H9 (cell line): ENCODE measurements at regions not wholly inside any gene's neighbourhood (a gene's known extent, or its start where the extent isn't known, plus 50 kb on each side); places are given as distances from the start of the nearest gene placed in this dataset.

Experiments
- DNase-seq: peaks from one replicate; pipeline ENCODE4 v3.0.0-alpha.2; 2017
- H2AFZ ChIP-seq: one replicate; pipeline ENCODE4 v1.6.1; 2013; ENCODE audit warnings: mild to moderate bottlenecking, low read length, control low read depth, moderate library complexity
- H2AK5ac ChIP-seq: 2 replicates; pipeline ENCODE4 v1.6.1; 2013; ENCODE audit warnings: low read length, control low read depth, mixed read lengths; ENCODE audit not compliant: insufficient read length
- H2BK120ac ChIP-seq: one replicate; pipeline ENCODE4 v1.6.1; 2013; ENCODE audit warnings: low read depth, mild to moderate bottlenecking, low read length, control low read depth, inconsistent platforms; ENCODE audit not compliant: poor library complexity, severe bottlenecking
- H2BK12ac ChIP-seq: 2 replicates; pipeline ENCODE4 v1.6.1; 2013; ENCODE audit warnings: low read length, control low read depth, mixed read lengths, low read depth; ENCODE audit not compliant: insufficient read length
- H2BK15ac ChIP-seq: 2 replicates; pipeline ENCODE4 v1.6.1; 2013; ENCODE audit warnings: low read depth, low read length, control low read depth
- H2BK20ac ChIP-seq: one replicate; pipeline ENCODE4 v1.6.1; 2013; ENCODE audit warnings: low read depth, mild to moderate bottlenecking, low read length, control low read depth, inconsistent platforms; ENCODE audit not compliant: poor library complexity, severe bottlenecking
- H2BK5ac ChIP-seq: 2 replicates; pipeline ENCODE4 v1.6.1; 2013; ENCODE audit warnings: low read length, control low read depth, mixed read lengths; ENCODE audit not compliant: insufficient read length
- H3K14ac ChIP-seq: 2 replicates; pipeline ENCODE4 v1.6.1; 2013; ENCODE audit warnings: low read length, control low read depth; ENCODE audit not compliant: insufficient read depth
- H3K18ac ChIP-seq: 2 replicates; pipeline ENCODE4 v1.6.1; 2013; ENCODE audit warnings: low read depth, mild to moderate bottlenecking, mixed read lengths, low read length, control low read depth; ENCODE audit not compliant: insufficient read length
- H3K23ac ChIP-seq: 2 replicates; pipeline ENCODE4 v1.6.1; 2013; ENCODE audit warnings: low read length, control low read depth, mixed read lengths, low read depth; ENCODE audit not compliant: insufficient read length
- H3K23me2 ChIP-seq: 2 replicates; pipeline ENCODE4 v1.6.1; 2013; ENCODE audit warnings: low read depth, mild to moderate bottlenecking, mixed read lengths, low read length, control low read depth; ENCODE audit not compliant: insufficient read length, poor library complexity, severe bottlenecking
- H3K27ac ChIP-seq: 2 replicates; pipeline ENCODE4 v1.5.1; 2013; ENCODE audit warnings: low read length, control low read depth, mixed read lengths, low read depth; ENCODE audit not compliant: insufficient read length
- H3K27me3 ChIP-seq: 2 replicates; pipeline ENCODE4 v1.6.1; 2013; ENCODE audit warnings: low read length, control low read depth, inconsistent platforms; ENCODE audit not compliant: insufficient read depth
- H3K4ac ChIP-seq: 2 replicates; pipeline ENCODE4 v1.6.1; 2013; ENCODE audit warnings: low read depth, mild to moderate bottlenecking, control low read depth, inconsistent platforms, low read length, moderate library complexity
- H3K4me1 ChIP-seq: 2 replicates; pipeline ENCODE4 v1.6.1; 2013; ENCODE audit warnings: low read length, control low read depth, inconsistent platforms; ENCODE audit not compliant: insufficient read depth
- H3K4me2 ChIP-seq: 2 replicates; pipeline ENCODE4 v1.6.1; 2013; ENCODE audit warnings: low read length, control low read depth, mixed read lengths; ENCODE audit not compliant: insufficient read length, insufficient read depth
- H3K56ac ChIP-seq: 2 replicates; pipeline ENCODE4 v1.6.1; 2013; ENCODE audit warnings: low read depth, mild to moderate bottlenecking, mixed read lengths, low read length, control low read depth; ENCODE audit not compliant: insufficient read length
- H3K79me1 ChIP-seq: 2 replicates; pipeline ENCODE4 v1.6.1; 2013; ENCODE audit warnings: low read depth, mild to moderate bottlenecking, moderate library complexity, low read length, control low read depth, inconsistent platforms; ENCODE audit not compliant: insufficient read depth, poor library complexity, severe bottlenecking
- H3K79me2 ChIP-seq: 2 replicates; pipeline ENCODE4 v1.6.1; 2013; ENCODE audit warnings: low read length, control low read depth, inconsistent platforms; ENCODE audit not compliant: insufficient read depth
- H3K9ac ChIP-seq: 2 replicates; pipeline ENCODE4 v1.6.1; 2013; ENCODE audit warnings: low read length, control low read depth, mixed read lengths; ENCODE audit not compliant: insufficient read length; ENCODE audit errors: extremely low read depth
- H3K9me3 ChIP-seq: one replicate; pipeline ENCODE4 v1.6.1; 2013; ENCODE audit warnings: low read depth, low read length, inconsistent platforms; ENCODE audit not compliant: control insufficient read depth
- H3T11ph ChIP-seq: one replicate; pipeline ENCODE4 v1.6.1; 2013; ENCODE audit warnings: mild to moderate bottlenecking, low read length, control low read depth, inconsistent platforms
- H4K20me1 ChIP-seq: one replicate; pipeline ENCODE4 v1.6.1; 2013; ENCODE audit not compliant: control insufficient read depth, insufficient read length, insufficient read depth
- H4K5ac ChIP-seq: 2 replicates; pipeline ENCODE4 v1.6.1; 2013; ENCODE audit warnings: low read depth, mild to moderate bottlenecking, mixed read lengths, low read length, control low read depth; ENCODE audit not compliant: insufficient read length
- H4K8ac ChIP-seq: replicated peaks from 2 replicates; pipeline ENCODE4 v1.6.1; 2013; ENCODE audit warnings: low read length, control low read depth, mixed read lengths, low read depth; ENCODE audit not compliant: insufficient read length
- H4K91ac ChIP-seq: 2 replicates; pipeline ENCODE4 v1.6.1; 2013; ENCODE audit warnings: low read depth, mild to moderate bottlenecking, moderate library complexity, mixed read lengths, low read length, control low read depth; ENCODE audit not compliant: insufficient read length
- H3K27ac Mint-ChIP-seq, 3 experiments: 2 replicates in 2 of 3; 3 replicates in 1 of 3; pipeline ENCODE4 v1.8.0; 2020 to 2021; ENCODE audit warnings: mixed read lengths in 3 of 3, mild to moderate bottlenecking in 1 of 3, moderate library complexity in 1 of 3
- H3K27me3 Mint-ChIP-seq: 2 replicates; pipeline ENCODE4 v1.8.0; 2021; ENCODE audit warnings: low read depth, mild to moderate bottlenecking, moderate library complexity, mixed read lengths
- H3K36me3 Mint-ChIP-seq, 3 experiments: 2 replicates in 2 of 3; 3 replicates in 1 of 3; pipeline ENCODE4 v1.8.0; 2020 to 2021; ENCODE audit warnings: low read depth in 3 of 3, mixed read lengths in 3 of 3; ENCODE audit not compliant: insufficient read depth in 1 of 3
- H3K4me1 Mint-ChIP-seq, 2 experiments: 2 replicates each; pipeline ENCODE4 v1.8.0; 2020; ENCODE audit warnings: mixed read lengths in 2 of 2
- H3K4me3 Mint-ChIP-seq, 2 experiments: 2 replicates in 1 of 2; 3 replicates in 1 of 2; pipeline ENCODE4 v1.8.0; 2020 to 2021; ENCODE audit warnings: mild to moderate bottlenecking in 2 of 2, mixed read lengths in 2 of 2, moderate library complexity in 1 of 2
- H3K9me3 Mint-ChIP-seq, 2 experiments: 2 replicates in 1 of 2; 3 replicates in 1 of 2; pipeline ENCODE4 v1.8.0; 2020; ENCODE audit warnings: mild to moderate bottlenecking in 2 of 2, mixed read lengths in 2 of 2, moderate library complexity in 1 of 2
- CTCF ChIP-seq: fragments of 200-600 bp; sonication (generic); conservative IDR thresholded peaks from 3 replicates; pipeline ENCODE4 v1.8.0; 2021; ENCODE audit warnings: antibody characterized with exemption, mild to moderate bottlenecking
- WGBS: extraction: QIAGEN DNeasy Blood & Tissue Kit; methylation state at CpG from one replicate; pipeline ENCODE4 v1.1.7; 2013; ENCODE audit warnings: missing lambda C conversion rate, low lambda C conversion rate, mixed read lengths; ENCODE audit not compliant: insufficient read length; ENCODE audit errors: extremely low coverage; 5-methylcytosine and 5-hydroxymethylcytosine counted together

- H4K91ac ChIP-seq: no peak overlapping the region
These were observed 269.9 kb upstream of the PLEKHG7 start for GRCh38 chr12:92432724-92433441.

More at GRCh38 chr12:92432724-92433441, 269.9 kb upstream of the PLEKHG7 start:
- Histone ChIP-seq H3K9me3 (no peaks in the 10 kb centered on the region), H4K5ac (no peak overlapping the region), H3K18ac (no peak overlapping the region), H3K56ac (no peak overlapping the region), H2BK120ac (no peak overlapping the region), H3K9ac (no peak overlapping the region), H3T11ph (no peak overlapping the region), H4K8ac (no peak overlapping the region), H3K4me1 (no peaks in the 10 kb centered on the region), H4K20me1 (no peaks in the 10 kb centered on the region), H3K27ac (no peak overlapping the region), H3K79me1 (no peaks in the 10 kb centered on the region), H2AFZ (no peak overlapping the region), H3K4ac (no peak overlapping the region), H3K79me2 (no peaks in the 10 kb centered on the region), H3K23ac (no peak overlapping the region), H3K4me2 (no peak overlapping the region), H2BK15ac (no peak overlapping the region), H2BK12ac (no peak overlapping the region), H3K23me2 (no peaks in the 10 kb centered on the region), H2BK5ac (no peak overlapping the region), H3K27me3 (no peaks in the 10 kb centered on the region), H2BK20ac (no peak overlapping the region), H3K14ac (no peak overlapping the region), H2AK5ac (no peak overlapping the region)
- H3K27me3 Mint-ChIP-seq: no peaks in the 10 kb centered on the region
- no CpG with 5 or more reads among the region's 4 CpGs for WGBS
- no peak for TF ChIP-seq CTCF
- no peak for DNase-seq
- no peak overlapping the region for H3K27ac Mint-ChIP-seq
- H3K36me3 Mint-ChIP-seq: no peaks in the 10 kb centered on the region; a peak in 1 of 7 replicates
- peaks cover 0 to 2% of the 10 kb centered on the region in 2 experiments; a peak in 1 of 4 replicates for H3K4me1 Mint-ChIP-seq
- no peaks in the 10 kb centered on the region; a peak in 1 of 5 replicates for H3K9me3 Mint-ChIP-seq
- no peak overlapping the region for H3K4me3 Mint-ChIP-seq
